ENCODE measurements at regions not wholly inside any gene's neighbourhood (a gene's known extent, or its start where the extent isn't known, plus 50 kb on each side); places are given as distances from the start of the nearest gene placed in this dataset.
A peak's percentile ranks its signal among the peaks of the same experiment; 100 is the strongest.

DNA sequence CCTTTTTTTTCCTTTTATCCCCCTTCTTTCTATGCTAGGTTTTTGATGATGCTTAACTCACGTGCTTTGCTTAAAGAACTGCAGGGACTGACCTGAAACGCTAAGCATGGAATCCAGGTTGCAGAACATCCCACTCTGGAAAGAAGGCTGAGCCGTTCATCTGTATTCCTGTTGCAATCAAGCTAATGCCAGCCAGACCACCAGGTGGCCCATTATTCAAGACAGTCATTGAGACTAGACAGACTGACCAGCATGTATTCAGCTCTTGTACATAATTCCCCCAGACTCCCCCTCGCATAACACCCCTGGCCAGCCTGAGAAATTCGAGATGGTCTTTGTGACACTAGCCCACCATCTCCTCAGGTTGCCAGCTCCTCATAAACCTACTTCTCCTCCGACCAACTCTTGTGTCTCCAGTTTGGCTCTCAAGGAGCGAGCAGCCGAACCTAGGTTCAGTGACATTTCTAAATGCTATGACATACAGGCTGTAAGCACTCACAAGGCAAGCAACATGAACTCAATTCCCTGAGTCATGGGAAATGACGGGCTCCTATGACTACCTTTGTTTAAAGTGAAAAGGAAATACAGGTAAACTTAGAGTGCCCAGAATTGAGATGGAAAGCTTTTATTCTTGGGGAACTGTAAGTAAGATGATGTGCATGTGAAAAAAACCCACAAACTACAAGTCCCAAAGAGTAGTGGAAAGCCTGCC, 309.3 kb upstream of the CDYL start:
- no peak overlapping the region for H3K4me3 ChIP-seq (ENCODE audit: low read depth, low read length)
- H3K9me3 Mint-ChIP-seq = peaks cover 0 to 12% (median 0%) of the 10 kb centered on the region in 7 donors
- no peaks in the 10 kb centered on the region for H3K36me3 ChIP-seq (ENCODE audit: control insufficient read depth, insufficient read depth, low read length)
- DNase-seq (no peak), ATAC-seq (ENCODE audit: low read depth in 2 of 2) (no peak)
- no peaks in the 10 kb centered on the region for H3K36me3 Mint-ChIP-seq
- H3K9me3 ChIP-seq (ENCODE audit: control insufficient read depth in 2 of 2, low read length in 2 of 2) = peaks cover 4 to 6% of the 10 kb centered on the region in 2 experiments
- no peak overlapping the region for H3K27ac ChIP-seq (ENCODE audit: insufficient read depth, low read length, poor library complexity, severe bottlenecking)
- H3K27me3 Mint-ChIP-seq = peaks cover 4% of the 10 kb centered on the region
- H3K4me1 ChIP-seq (ENCODE audit: control insufficient read depth, insufficient read depth, low read length, poor library complexity, severe bottlenecking) = no peaks in the 10 kb centered on the region
- no peaks in the 10 kb centered on the region for H3K4me1 Mint-ChIP-seq
- no peaks in the 10 kb centered on the region for H3K27me3 ChIP-seq (ENCODE audit: control insufficient read depth, insufficient read depth, low read length)
- H3K4me3 Mint-ChIP-seq = no peak overlapping the region
- H3K27ac Mint-ChIP-seq = no peak overlapping the region

DNA sequence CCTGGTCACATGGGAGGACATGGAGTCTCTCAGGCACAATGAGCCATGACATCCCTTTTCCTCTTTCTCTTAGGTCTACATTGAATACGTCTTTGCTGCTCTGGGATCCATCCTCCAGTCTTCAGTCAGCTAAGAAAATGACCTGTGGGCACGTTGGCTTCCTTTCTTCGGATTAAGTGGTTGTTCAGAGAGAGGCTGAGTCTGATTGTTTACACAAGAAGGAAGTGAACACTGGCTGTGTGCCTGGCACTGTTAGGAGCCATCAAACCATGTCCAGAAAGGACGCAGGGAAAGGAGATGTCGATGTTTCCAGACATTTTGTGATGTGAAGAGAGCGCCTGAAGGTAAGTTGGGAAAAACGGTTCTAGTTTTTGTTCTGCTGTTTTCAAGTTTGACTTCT, 309.9 kb upstream of the CDYL start:
- no peak overlapping the region for H3K4me3 ChIP-seq (ENCODE audit: low read depth, low read length)
- Mint-ChIP-seq H3K4me1 (no peaks in the 10 kb centered on the region), H3K9me3 (peaks cover 0 to 8% (median 0%) of the 10 kb centered on the region in 7 donors), H3K4me3 (no peak overlapping the region), H3K36me3 (no peaks in the 10 kb centered on the region), H3K27ac (no peak overlapping the region), H3K27me3 (peaks cover 4% of the 10 kb centered on the region)
- H3K36me3 ChIP-seq (ENCODE audit: control insufficient read depth, insufficient read depth, low read length) = no peaks in the 10 kb centered on the region
- no peaks in the 10 kb centered on the region for H3K27me3 ChIP-seq (ENCODE audit: control insufficient read depth, insufficient read depth, low read length)
- ATAC-seq (ENCODE audit: low read depth in 2 of 2) (no peak), DNase-seq (no peak)
- H3K9me3 ChIP-seq (ENCODE audit: control insufficient read depth in 2 of 2, low read length in 2 of 2) = peaks cover 0 to under 1% of the 10 kb centered on the region in 2 experiments
- no peak overlapping the region for H3K27ac ChIP-seq (ENCODE audit: insufficient read depth, low read length, poor library complexity, severe bottlenecking)
- no peaks in the 10 kb centered on the region for H3K4me1 ChIP-seq (ENCODE audit: control insufficient read depth, insufficient read depth, low read length, poor library complexity, severe bottlenecking)

DNA sequence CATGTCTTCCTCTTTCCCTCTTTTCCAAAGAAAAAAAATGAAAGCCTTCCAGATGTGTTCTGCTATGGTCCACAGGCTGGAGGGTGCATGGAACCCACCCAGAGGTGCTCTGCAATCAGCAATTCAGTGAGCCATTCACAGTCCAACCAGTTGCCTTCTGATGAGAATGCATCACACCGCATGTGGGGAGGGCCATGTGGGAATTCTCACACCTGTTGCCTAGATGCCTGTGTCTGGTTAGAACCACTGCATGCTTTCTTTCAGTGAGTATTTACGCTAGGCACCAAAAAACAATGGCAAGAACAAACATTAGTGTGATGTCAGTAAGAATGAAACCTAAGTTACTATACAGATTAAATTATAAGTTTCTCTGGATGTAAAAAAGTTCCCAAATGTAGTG, 311.6 kb upstream of the CDYL start:
- no peak for DNase-seq
- no peaks in the 10 kb centered on the region for H3K9me3 ChIP-seq (ENCODE audit: control insufficient read depth in 2 of 2, low read length in 2 of 2)
- no peaks in the 10 kb centered on the region for H3K27me3 ChIP-seq (ENCODE audit: control insufficient read depth, insufficient read depth, low read length)
- no peaks in the 10 kb centered on the region for H3K4me1 ChIP-seq (ENCODE audit: control insufficient read depth, insufficient read depth, low read length, poor library complexity, severe bottlenecking)
- peaks cover 0 to 5% (median 0%) of the 10 kb centered on the region in 7 donors for H3K9me3 Mint-ChIP-seq
- no peaks in the 10 kb centered on the region for H3K36me3 ChIP-seq (ENCODE audit: control insufficient read depth, insufficient read depth, low read length)
- no peak for ATAC-seq (ENCODE audit: low read depth in 2 of 2)
- H3K4me1 Mint-ChIP-seq = no peaks in the 10 kb centered on the region
- no peak overlapping the region for H3K4me3 Mint-ChIP-seq
- H3K27ac ChIP-seq (ENCODE audit: insufficient read depth, low read length, poor library complexity, severe bottlenecking) = no peak overlapping the region
- H3K27me3 Mint-ChIP-seq = peaks cover 4% of the 10 kb centered on the region
- H3K4me3 ChIP-seq (ENCODE audit: low read depth, low read length) = no peak overlapping the region
- H3K27ac Mint-ChIP-seq = no peak overlapping the region
- no peaks in the 10 kb centered on the region for H3K36me3 Mint-ChIP-seq

DNA sequence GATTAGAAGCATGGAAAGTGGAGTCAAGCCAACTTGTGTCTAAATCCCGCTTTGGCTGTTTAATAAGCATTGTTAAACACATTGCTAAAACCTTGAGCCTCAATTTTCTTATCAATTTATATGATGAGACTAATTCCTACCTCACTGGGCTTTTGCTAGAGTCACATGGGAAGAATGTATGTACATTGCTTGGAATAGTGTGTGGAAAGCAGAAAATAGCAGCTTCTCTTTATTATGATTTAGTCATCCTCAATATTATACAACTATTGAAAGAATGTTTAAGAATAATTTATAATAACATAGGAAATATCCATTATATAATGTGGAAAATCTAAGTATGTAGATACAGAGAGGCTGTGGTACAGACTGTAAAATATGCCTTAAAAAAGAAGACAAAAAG, 313.0 kb upstream of the CDYL start:
- H3K9me3 ChIP-seq (ENCODE audit: control insufficient read depth in 2 of 2, low read length in 2 of 2) = no peaks in the 10 kb centered on the region
- Mint-ChIP-seq H3K4me3 (no peak overlapping the region), H3K27ac (no peak overlapping the region), H3K4me1 (no peaks in the 10 kb centered on the region), H3K9me3 (peaks cover 0 to 6% (median 0%) of the 10 kb centered on the region in 7 donors), H3K36me3 (no peaks in the 10 kb centered on the region), H3K27me3 (peaks cover under 1% of the 10 kb centered on the region)
- H3K4me1 ChIP-seq (ENCODE audit: control insufficient read depth, insufficient read depth, low read length, poor library complexity, severe bottlenecking) = no peaks in the 10 kb centered on the region
- H3K4me3 ChIP-seq (ENCODE audit: low read depth, low read length) = no peak overlapping the region
- no peaks in the 10 kb centered on the region for H3K36me3 ChIP-seq (ENCODE audit: control insufficient read depth, insufficient read depth, low read length)
- ATAC-seq (ENCODE audit: low read depth in 2 of 2) = no peak
- H3K27ac ChIP-seq (ENCODE audit: insufficient read depth, low read length, poor library complexity, severe bottlenecking) = no peak overlapping the region
- no peak for DNase-seq
- H3K27me3 ChIP-seq (ENCODE audit: control insufficient read depth, insufficient read depth, low read length) = no peaks in the 10 kb centered on the region

DNA sequence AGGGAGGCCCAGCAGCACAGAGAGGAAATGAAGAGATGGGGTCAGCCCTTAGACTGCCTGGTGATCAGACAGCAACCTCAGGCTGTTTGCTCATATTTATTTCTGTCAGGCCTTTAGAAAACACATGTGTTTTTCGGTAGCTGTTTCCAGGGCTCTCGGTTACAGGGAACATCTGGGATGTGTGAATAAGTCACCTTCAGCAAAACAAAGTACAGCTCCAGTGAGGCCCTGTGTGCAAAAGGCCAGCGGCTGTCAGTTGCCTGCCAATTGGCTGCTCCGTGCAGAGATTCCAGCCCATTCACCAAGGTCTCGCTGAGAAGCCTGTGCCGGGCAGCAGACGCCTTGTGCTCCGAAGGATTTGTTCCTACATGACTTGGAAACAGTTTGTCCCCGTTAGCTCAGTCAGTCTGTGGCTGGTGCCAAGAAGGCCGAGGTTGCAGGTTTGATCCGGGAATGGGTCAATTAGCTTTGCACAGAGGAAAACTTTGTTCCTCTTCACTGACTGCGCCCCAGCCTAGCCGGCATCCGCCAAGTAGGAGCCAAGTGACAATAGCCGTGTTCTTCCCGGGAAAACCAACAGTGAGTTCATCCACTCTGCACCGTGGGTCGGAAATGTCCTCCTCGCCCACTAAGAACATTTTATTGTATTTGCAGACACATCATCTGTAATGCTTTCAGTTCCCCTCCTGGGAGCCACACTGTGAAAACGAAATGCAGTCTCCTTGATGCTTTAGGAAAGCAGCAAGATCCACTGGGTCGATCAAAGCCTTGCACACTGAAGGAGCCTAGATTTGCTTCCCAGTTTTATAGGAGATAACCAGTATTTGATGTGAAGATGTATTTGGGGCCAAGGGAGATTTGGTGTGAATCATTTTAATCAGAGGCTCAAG, 315.4 kb upstream of the CDYL start:
- Histone ChIP-seq H3K27ac (ENCODE audit: insufficient read depth, low read length, poor library complexity, severe bottlenecking) (no peak overlapping the region), H3K27me3 (ENCODE audit: control insufficient read depth, insufficient read depth, low read length) (no peaks in the 10 kb centered on the region), H3K9me3 (ENCODE audit: control insufficient read depth in 2 of 2, low read length in 2 of 2) (no peaks in the 10 kb centered on the region), H3K4me3 (ENCODE audit: low read depth, low read length) (no peak overlapping the region), H3K36me3 (ENCODE audit: control insufficient read depth, insufficient read depth, low read length) (no peaks in the 10 kb centered on the region), H3K4me1 (ENCODE audit: control insufficient read depth, insufficient read depth, low read length, poor library complexity, severe bottlenecking) (no peaks in the 10 kb centered on the region)
- no peaks in the 10 kb centered on the region for H3K36me3 Mint-ChIP-seq
- H3K27me3 Mint-ChIP-seq = no peaks in the 10 kb centered on the region
- peaks cover 0 to 6% (median 0%) of the 10 kb centered on the region in 7 donors for H3K9me3 Mint-ChIP-seq
- H3K4me3 Mint-ChIP-seq = no peak overlapping the region
- H3K4me1 Mint-ChIP-seq = no peaks in the 10 kb centered on the region
- DNase-seq (no peak), ATAC-seq (ENCODE audit: low read depth in 2 of 2) (no peak)
- H3K27ac Mint-ChIP-seq = no peak overlapping the region

DNA sequence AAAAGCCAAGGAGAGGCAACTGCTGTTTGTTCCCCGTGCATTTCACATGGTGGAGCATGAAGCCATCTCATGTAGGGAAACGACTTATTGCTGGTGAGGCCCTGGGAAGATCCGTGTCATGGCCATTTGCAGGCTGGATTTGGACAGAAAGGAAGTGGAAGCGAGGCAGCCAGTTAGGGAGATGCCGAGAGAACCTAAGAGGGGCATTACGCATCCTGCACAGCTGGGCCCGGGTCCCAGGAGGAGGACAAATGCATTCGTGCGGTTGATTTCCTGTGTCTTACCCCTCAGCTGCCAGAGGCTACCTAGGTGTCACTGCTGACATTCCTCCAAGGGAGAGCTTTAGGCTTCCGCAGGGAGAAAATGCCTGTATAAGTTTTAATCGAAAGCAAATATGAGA, 316.2 kb upstream of the CDYL start:
- no peak overlapping the region for H3K27ac Mint-ChIP-seq
- no peak overlapping the region for H3K27ac ChIP-seq (ENCODE audit: insufficient read depth, low read length, poor library complexity, severe bottlenecking)
- no peaks in the 10 kb centered on the region for H3K27me3 Mint-ChIP-seq
- ATAC-seq (ENCODE audit: low read depth in 2 of 2) (no peak), DNase-seq (no peak)
- no peaks in the 10 kb centered on the region for H3K36me3 Mint-ChIP-seq
- H3K9me3 Mint-ChIP-seq = peaks cover 0 to 6% (median 0%) of the 10 kb centered on the region in 7 donors
- H3K9me3 ChIP-seq (ENCODE audit: control insufficient read depth in 2 of 2, low read length in 2 of 2) = no peaks in the 10 kb centered on the region
- H3K4me3 ChIP-seq (ENCODE audit: low read depth, low read length) = no peak overlapping the region
- no peaks in the 10 kb centered on the region for H3K27me3 ChIP-seq (ENCODE audit: control insufficient read depth, insufficient read depth, low read length)
- no peaks in the 10 kb centered on the region for H3K4me1 Mint-ChIP-seq
- H3K36me3 ChIP-seq (ENCODE audit: control insufficient read depth, insufficient read depth, low read length) = no peaks in the 10 kb centered on the region
- H3K4me3 Mint-ChIP-seq = no peak overlapping the region
- no peaks in the 10 kb centered on the region for H3K4me1 ChIP-seq (ENCODE audit: control insufficient read depth, insufficient read depth, low read length, poor library complexity, severe bottlenecking)

DNA sequence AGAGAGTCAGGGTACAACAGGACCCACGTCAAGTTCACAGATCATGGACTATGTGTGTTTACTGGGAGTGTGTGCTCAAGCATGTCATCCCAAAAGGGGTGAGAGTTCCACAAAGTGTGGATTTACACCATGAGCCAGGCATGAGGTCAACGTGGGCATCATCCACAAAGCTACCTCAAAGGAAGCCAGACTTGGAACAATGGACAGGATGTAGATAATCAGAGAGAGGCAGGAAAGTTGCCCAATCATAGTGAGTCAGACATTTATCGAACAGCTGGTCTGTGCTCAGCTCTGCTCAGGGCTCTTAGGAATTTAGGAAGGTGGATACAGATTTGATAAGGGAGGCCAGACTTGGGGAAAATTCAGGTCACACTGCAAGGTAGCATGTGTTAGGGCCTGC, 317.2 kb upstream of the CDYL start:
- Mint-ChIP-seq H3K27me3 (no peaks in the 10 kb centered on the region), H3K4me1 (no peaks in the 10 kb centered on the region), H3K4me3 (no peak overlapping the region), H3K9me3 (peaks cover 0 to 6% (median 0%) of the 10 kb centered on the region in 7 donors), H3K27ac (peak overlapping the region in 1 of 3 donors; percentile 64), H3K36me3 (no peaks in the 10 kb centered on the region)
- Histone ChIP-seq H3K36me3 (ENCODE audit: control insufficient read depth, insufficient read depth, low read length) (no peaks in the 10 kb centered on the region), H3K27me3 (ENCODE audit: control insufficient read depth, insufficient read depth, low read length) (no peaks in the 10 kb centered on the region), H3K4me3 (ENCODE audit: low read depth, low read length) (no peak overlapping the region), H3K27ac (ENCODE audit: insufficient read depth, low read length, poor library complexity, severe bottlenecking) (no peak overlapping the region), H3K9me3 (ENCODE audit: control insufficient read depth in 2 of 2, low read length in 2 of 2) (no peaks in the 10 kb centered on the region), H3K4me1 (ENCODE audit: control insufficient read depth, insufficient read depth, low read length, poor library complexity, severe bottlenecking) (no peaks in the 10 kb centered on the region)
- DNase-seq (no peak), ATAC-seq (ENCODE audit: low read depth in 2 of 2) (no peak)
